CD4-positive, alpha-beta T cell (primary cell): ENCODE measurements at regions not wholly inside any gene's neighbourhood (a gene's known extent, or its start where the extent isn't known, plus 50 kb on each side); places are given as distances from the start of the nearest gene placed in this dataset.

Experiments
- ATAC-seq: fragments of 200-7000 bp; cut with Tn5 transposase; one replicate; pipeline ENCODE4 v1.10.0; 2022; ENCODE audit warnings: mild to moderate bottlenecking; ENCODE audit not compliant: poor library complexity
- CTCF ChIA-PET: fragments of 350-600 bp; sonication (Branson Sonifier 250); formaldehyde crosslinking; loops from one replicate; lab custom pipeline; 2021; ENCODE audit warnings: antibody characterized with exemption, inconsistent platforms; lab: Charles Lee
- POLR2A ChIA-PET: fragments of 350-600 bp; sonication (Branson Sonifier 250); formaldehyde crosslinking; loops from one replicate; lab custom pipeline; 2021; ENCODE audit warnings: antibody characterized with exemption, inconsistent platforms; lab: Charles Lee
- DNase-seq, 14 experiments: peaks; one replicate each; pipeline ENCODE4 v3.0.0-alpha.2; 2013 to 2020; ENCODE audit warnings: mixed read lengths in 2 of 14
- H3K27ac ChIP-seq, 2 donors: one replicate each; pipeline versions ENCODE4 v1.5.1 to v1.7.0; 2013; ENCODE audit warnings: low read length in 2 of 2, low read depth in 1 of 2, mild to moderate bottlenecking in 1 of 2
- H3K27me3 ChIP-seq, 2 experiments: 1 replicate in 1 of 2; 2 replicates in 1 of 2; pipeline versions ENCODE4 v1.6.1 to v1.7.0; 2013; ENCODE audit warnings: low read length in 2 of 2, control low read depth in 1 of 2, mild to moderate bottlenecking in 1 of 2, moderate library complexity in 1 of 2; ENCODE audit not compliant: insufficient read depth in 2 of 2, control insufficient read depth in 1 of 2
- H3K36me3 ChIP-seq: one replicate; pipeline ENCODE4 v1.6.1; 2013; ENCODE audit warnings: low read length, control low read depth; ENCODE audit not compliant: insufficient read depth
- H3K4me1 ChIP-seq: one replicate; pipeline ENCODE4 v1.6.1; 2013; ENCODE audit warnings: low read length, control low read depth; ENCODE audit not compliant: insufficient read depth
- H3K4me3 ChIP-seq: one replicate; pipeline ENCODE4 v1.5.1; 2013; ENCODE audit warnings: mild to moderate bottlenecking, low read length, moderate library complexity
- H3K9me3 ChIP-seq, 2 experiments: 1 replicate in 1 of 2; 2 replicates in 1 of 2; pipeline versions ENCODE4 v1.6.1 to v1.7.0; 2013; ENCODE audit warnings: low read length in 2 of 2, mild to moderate bottlenecking in 2 of 2, control low read depth in 1 of 2, moderate library complexity in 1 of 2; ENCODE audit not compliant: control insufficient read depth in 1 of 2, insufficient read depth in 1 of 2
- H3K27ac Mint-ChIP-seq: one replicate; pipeline ENCODE4 v1.8.0; 2020; ENCODE audit warnings: mixed read lengths
- H3K27me3 Mint-ChIP-seq: one replicate; pipeline ENCODE4 v1.8.0; 2021; ENCODE audit warnings: mixed read lengths
- H3K36me3 Mint-ChIP-seq: one replicate; pipeline ENCODE4 v1.8.0; 2021; ENCODE audit warnings: low read depth, mixed read lengths
- H3K4me1 Mint-ChIP-seq: one replicate; pipeline ENCODE4 v1.8.0; 2021; ENCODE audit warnings: low read depth, mixed read lengths
- H3K4me3 Mint-ChIP-seq: one replicate; pipeline ENCODE4 v1.8.0; 2020; ENCODE audit warnings: mild to moderate bottlenecking, mixed read lengths
- H3K9me3 Mint-ChIP-seq: one replicate; pipeline ENCODE4 v1.8.0; 2020; ENCODE audit warnings: mixed read lengths
- intact Hi-C, 2 experiments: fragments of 100-400 bp; cut with DNase I in 1 of 2; cut with micrococcal nuclease in 1 of 2; formaldehyde crosslinking; loops; one replicate each; pipeline versions ENCODE4 v1.15.1 to v1.9.0; 2023 to 2025; cut with DNase I, micrococcal nuclease
- TF ChIP-seq, protein P1 (sequence below): fragments of 200-600 bp; IDR thresholded peaks from one replicate; pipeline ENCODE4 v1.8.0; 2022; ENCODE audit warnings: antibody characterized with exemption, mild to moderate bottlenecking

DNA sequence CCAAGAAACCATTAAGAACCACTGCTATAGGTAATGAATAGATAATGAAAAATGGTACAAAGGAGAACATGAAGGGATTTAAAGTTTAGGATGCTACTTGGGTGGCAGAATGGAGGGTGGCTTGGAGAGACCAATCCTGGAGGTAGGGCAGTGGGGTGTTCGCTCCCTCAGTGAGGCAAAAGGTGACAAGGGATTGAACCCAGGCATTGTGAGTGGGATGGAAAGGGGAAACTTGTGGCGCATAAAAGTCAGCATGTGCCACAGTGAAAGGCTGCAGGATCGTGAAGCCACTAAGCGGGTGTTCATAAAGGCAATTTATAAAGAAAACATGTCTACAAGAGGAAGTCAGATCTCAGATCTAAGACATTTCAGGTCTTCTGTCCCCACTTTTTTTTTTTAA lies 76.7 kb upstream of the SLC38A2 start:
- Histone ChIP-seq H3K4me3 (no peak overlapping the region), H3K9me3 (peaks cover 0 to 5% of the 10 kb centered on the region in 2 experiments), H3K27me3 (no peaks in the 10 kb centered on the region), H3K36me3 (no peaks in the 10 kb centered on the region), H3K27ac (no peak overlapping the region), H3K4me1 (peaks cover 7% of the 10 kb centered on the region)
- ChIA-PET POLR2A (interaction anchor here (1.8 kb wide), 1 partner anchor 11 kb away, joined by 6 read pairs; no protein-coding TSS in a partner anchor), CTCF (no interaction called here)
- Mint-ChIP-seq H3K4me3 (no peak overlapping the region), H3K27me3 (no peaks in the 10 kb centered on the region), H3K9me3 (no peaks in the 10 kb centered on the region), H3K4me1 (peaks cover 43% of the 10 kb centered on the region), H3K36me3 (no peaks in the 10 kb centered on the region), H3K27ac (no peak overlapping the region)
- TF ChIP-seq, protein P1, sequence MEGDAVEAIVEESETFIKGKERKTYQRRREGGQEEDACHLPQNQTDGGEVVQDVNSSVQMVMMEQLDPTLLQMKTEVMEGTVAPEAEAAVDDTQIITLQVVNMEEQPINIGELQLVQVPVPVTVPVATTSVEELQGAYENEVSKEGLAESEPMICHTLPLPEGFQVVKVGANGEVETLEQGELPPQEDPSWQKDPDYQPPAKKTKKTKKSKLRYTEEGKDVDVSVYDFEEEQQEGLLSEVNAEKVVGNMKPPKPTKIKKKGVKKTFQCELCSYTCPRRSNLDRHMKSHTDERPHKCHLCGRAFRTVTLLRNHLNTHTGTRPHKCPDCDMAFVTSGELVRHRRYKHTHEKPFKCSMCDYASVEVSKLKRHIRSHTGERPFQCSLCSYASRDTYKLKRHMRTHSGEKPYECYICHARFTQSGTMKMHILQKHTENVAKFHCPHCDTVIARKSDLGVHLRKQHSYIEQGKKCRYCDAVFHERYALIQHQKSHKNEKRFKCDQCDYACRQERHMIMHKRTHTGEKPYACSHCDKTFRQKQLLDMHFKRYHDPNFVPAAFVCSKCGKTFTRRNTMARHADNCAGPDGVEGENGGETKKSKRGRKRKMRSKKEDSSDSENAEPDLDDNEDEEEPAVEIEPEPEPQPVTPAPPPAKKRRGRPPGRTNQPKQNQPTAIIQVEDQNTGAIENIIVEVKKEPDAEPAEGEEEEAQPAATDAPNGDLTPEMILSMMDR: no peak
- ATAC-seq (no peak), DNase-seq (no peak)
- intact Hi-C loops: no loop called here

DNA sequence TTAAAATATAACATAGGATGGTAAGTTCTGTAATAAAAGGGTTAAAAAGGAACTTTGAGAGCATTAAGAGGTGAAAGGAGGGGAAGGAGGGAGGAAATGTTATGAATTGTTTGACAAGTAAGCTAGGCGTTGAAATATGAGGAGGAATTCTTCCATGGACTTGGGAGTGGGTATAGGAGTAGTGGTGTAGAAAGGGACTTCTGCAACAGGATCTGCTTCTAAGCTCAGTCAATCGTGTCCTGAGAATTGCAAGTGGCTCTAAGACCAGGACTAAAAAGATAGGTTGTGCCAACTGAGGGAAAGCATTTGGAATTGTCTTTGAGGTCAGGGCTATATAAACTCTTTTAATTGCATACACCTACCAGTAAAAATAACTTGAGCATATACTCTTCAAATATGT lies 74.1 kb upstream of the SLC38A2 start:
- no peaks in the 10 kb centered on the region for H3K27me3 Mint-ChIP-seq
- Histone ChIP-seq H3K4me3 (no peak overlapping the region), H3K36me3 (no peaks in the 10 kb centered on the region), H3K4me1 (peaks cover 7% of the 10 kb centered on the region), H3K27me3 (no peaks in the 10 kb centered on the region), H3K9me3 (peaks cover 0 to 5% of the 10 kb centered on the region in 2 experiments), H3K27ac (no peak overlapping the region)
- POLR2A ChIA-PET: interaction anchor here (0.7 kb wide), 1 partner anchor 14 kb away, joined by 3 read pairs; no protein-coding TSS in a partner anchor
- CTCF ChIA-PET: no interaction called here
- H3K27ac Mint-ChIP-seq: no peak overlapping the region
- H3K9me3 Mint-ChIP-seq: no peaks in the 10 kb centered on the region
- H3K4me1 Mint-ChIP-seq: peaks cover 34% of the 10 kb centered on the region
- no peak for DNase-seq
- no peak for ATAC-seq
- no peak overlapping the region for H3K4me3 Mint-ChIP-seq
- intact Hi-C loops: no loop called here
- no peaks in the 10 kb centered on the region for H3K36me3 Mint-ChIP-seq
- TF ChIP-seq, protein P1: no peak

DNA sequence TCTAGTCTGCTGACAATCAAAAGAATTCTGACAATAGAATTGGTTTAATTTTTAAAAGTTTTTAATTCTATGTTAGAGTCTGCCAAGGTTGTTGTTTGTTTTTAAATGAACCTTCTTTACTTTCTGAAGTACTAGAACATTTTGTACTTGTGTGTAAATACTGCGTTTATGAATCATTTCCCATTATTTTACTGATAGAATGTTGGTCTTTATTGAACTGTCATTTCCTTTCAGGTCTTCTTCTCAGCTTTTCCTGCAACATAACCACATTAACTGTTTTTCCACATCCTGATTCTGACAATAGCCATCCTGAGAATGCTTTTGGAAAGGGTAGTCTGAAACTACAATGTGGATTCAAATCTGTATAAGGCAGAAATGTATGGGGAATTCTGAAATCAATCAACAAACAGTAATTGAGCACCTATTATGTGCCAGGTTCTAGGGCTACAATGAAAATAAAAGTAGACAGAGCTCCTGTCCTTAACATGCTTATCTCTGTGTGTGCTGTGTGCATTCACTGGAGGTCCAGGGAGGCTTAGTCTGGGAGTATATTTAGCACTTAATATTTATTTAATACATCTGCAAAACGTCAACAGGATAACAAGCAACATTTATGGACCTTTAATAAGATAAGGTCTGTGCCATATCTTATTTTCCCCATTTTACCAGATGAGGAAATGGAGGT lies 73.1 kb upstream of the SLC38A2 start:
- ChIA-PET POLR2A (no interaction called here), CTCF (no interaction called here)
- H3K9me3 Mint-ChIP-seq: no peaks in the 10 kb centered on the region
- peaks cover 0 to 5% of the 10 kb centered on the region in 2 experiments for H3K9me3 ChIP-seq
- peaks cover 27% of the 10 kb centered on the region for H3K4me1 Mint-ChIP-seq
- TF ChIP-seq, protein P1: no peak
- intact Hi-C loops: no loop called here
- H3K27me3 Mint-ChIP-seq: no peaks in the 10 kb centered on the region
- DNase-seq (no peak), ATAC-seq (no peak)
- no peaks in the 10 kb centered on the region for H3K36me3 Mint-ChIP-seq
- H3K4me1 ChIP-seq: peaks cover 7% of the 10 kb centered on the region
- H3K27me3 ChIP-seq: no peaks in the 10 kb centered on the region
- no peak overlapping the region for H3K27ac Mint-ChIP-seq
- no peak overlapping the region for H3K4me3 ChIP-seq
- no peak overlapping the region for H3K27ac ChIP-seq
- no peak overlapping the region for H3K4me3 Mint-ChIP-seq
- no peaks in the 10 kb centered on the region for H3K36me3 ChIP-seq
